Activated CD4-positive, alpha-beta memory T cell treated with anti-CD3 and anti-CD28 coated beads for 36 hours (primary cell): ENCODE measurements at regions not wholly inside any gene's neighbourhood (a gene's known extent, or its start where the extent isn't known, plus 50 kb on each side); places are given as distances from the start of the nearest gene placed in this dataset.

Experiments used
- CTCF ChIA-PET: fragments of 350-600 bp; sonication (Branson Sonifier 250); formaldehyde crosslinking; loops from one replicate; lab custom pipeline; 2021; ENCODE audit warnings: antibody characterized with exemption, inconsistent platforms; lab: Charles Lee
- POLR2A ChIA-PET: fragments of 350-600 bp; sonication (Branson Sonifier 250); formaldehyde crosslinking; loops from one replicate; lab custom pipeline; 2021; ENCODE audit warnings: antibody characterized with exemption; lab: Charles Lee
- DNase-seq: peaks from one replicate; pipeline ENCODE4 v3.0.0-alpha.2; 2020
- H3K27ac Mint-ChIP-seq: one replicate; pipeline ENCODE4 v1.8.0; 2021; ENCODE audit warnings: mixed read lengths
- H3K27me3 Mint-ChIP-seq: one replicate; pipeline ENCODE4 v1.8.0; 2021; ENCODE audit warnings: mixed read lengths
- H3K36me3 Mint-ChIP-seq: one replicate; pipeline ENCODE4 v1.8.0; 2021; ENCODE audit warnings: mixed read lengths
- H3K4me1 Mint-ChIP-seq: one replicate; pipeline ENCODE4 v1.8.0; 2021; ENCODE audit warnings: low read depth, mixed read lengths
- H3K4me3 Mint-ChIP-seq: one replicate; pipeline ENCODE4 v1.8.0; 2021; ENCODE audit warnings: mild to moderate bottlenecking, mixed read lengths
- H3K9me3 Mint-ChIP-seq: one replicate; pipeline ENCODE4 v1.8.0; 2021; ENCODE audit warnings: mixed read lengths
- intact Hi-C: fragments of 100-400 bp; cut with micrococcal nuclease; formaldehyde crosslinking; loops from one replicate; pipeline ENCODE4 v1.15.1; 2023

- no peaks in the 10 kb centered on the region for H3K27me3 Mint-ChIP-seq
- POLR2A ChIA-PET, result no interaction called here
- H3K4me3 Mint-ChIP-seq, result no peak overlapping the region
- no peak for DNase-seq
- H3K9me3 Mint-ChIP-seq, result no peaks in the 10 kb centered on the region
- CTCF ChIA-PET, result no interaction called here
- H3K4me1 Mint-ChIP-seq, result no peaks in the 10 kb centered on the region
- no peak overlapping the region for H3K27ac Mint-ChIP-seq
- no peaks in the 10 kb centered on the region for H3K36me3 Mint-ChIP-seq
- intact Hi-C loops, result no loop called here
Measured at GRCh38 chr1:193625255-193625654, 438.8 kb upstream of the B3GALT2 start.

DNA sequence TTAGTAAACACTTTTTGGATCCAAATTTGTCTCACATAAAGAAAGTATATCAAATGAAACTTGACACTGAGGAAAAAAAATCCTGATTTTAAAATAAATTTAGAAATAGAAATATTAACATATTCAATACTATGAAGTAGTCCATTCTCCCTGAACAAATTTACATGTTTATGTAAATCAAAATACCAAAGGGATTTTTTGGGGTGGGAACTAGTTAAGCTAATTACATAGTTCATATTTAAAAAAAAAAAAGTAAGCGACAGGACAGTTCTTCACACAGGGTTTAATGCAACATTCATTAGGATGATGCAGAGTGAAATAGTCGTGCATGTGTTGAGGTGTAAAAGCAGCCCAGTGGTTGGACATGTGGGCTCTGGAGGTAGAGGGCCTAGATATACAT, 433.5 kb upstream of the B3GALT2 start:
- H3K27me3 Mint-ChIP-seq, result no peaks in the 10 kb centered on the region
- H3K4me3 Mint-ChIP-seq, result no peak overlapping the region
- intact Hi-C loops, result no loop called here
- ChIA-PET POLR2A (no interaction called here), CTCF (no interaction called here)
- no peaks in the 10 kb centered on the region for H3K9me3 Mint-ChIP-seq
- no peak overlapping the region for H3K27ac Mint-ChIP-seq
- H3K36me3 Mint-ChIP-seq, result no peaks in the 10 kb centered on the region
- H3K4me1 Mint-ChIP-seq, result no peaks in the 10 kb centered on the region
- DNase-seq, result no peak

DNA sequence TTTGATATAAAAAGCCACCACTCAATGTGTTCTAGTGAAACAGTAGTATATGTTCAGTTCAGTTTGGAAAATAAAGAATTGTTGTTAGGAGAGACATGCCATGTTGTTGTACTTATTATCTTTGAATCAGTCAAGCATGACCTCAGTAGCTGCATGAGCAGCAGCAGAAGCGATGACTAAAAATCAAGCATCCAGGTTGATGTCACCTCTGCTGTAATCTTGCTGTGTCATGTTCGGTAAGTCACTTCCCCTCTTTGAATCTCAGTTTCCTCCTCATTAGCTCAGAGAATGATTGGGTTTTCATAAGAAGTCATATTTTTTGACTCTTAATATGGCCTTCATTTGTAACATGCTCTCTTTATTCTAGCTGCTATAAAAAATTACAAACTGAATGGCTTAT, 428.4 kb upstream of the B3GALT2 start:
- POLR2A ChIA-PET, result no interaction called here
- Mint-ChIP-seq H3K9me3 (no peaks in the 10 kb centered on the region), H3K4me1 (peaks cover 3% of the 10 kb centered on the region), H3K27ac (no peak overlapping the region), H3K27me3 (no peaks in the 10 kb centered on the region), H3K36me3 (no peaks in the 10 kb centered on the region), H3K4me3 (no peak overlapping the region)
- intact Hi-C loops, result no loop called here
- DNase-seq, result peak; percentile 14
- CTCF ChIA-PET, result no interaction called here

- Mint-ChIP-seq H3K9me3 (no peaks in the 10 kb centered on the region), H3K27ac (no peak overlapping the region), H3K4me1 (peaks cover 7% of the 10 kb centered on the region), H3K36me3 (no peaks in the 10 kb centered on the region), H3K4me3 (no peak overlapping the region), H3K27me3 (no peaks in the 10 kb centered on the region)
- CTCF ChIA-PET, result no interaction called here
- intact Hi-C loops, result no loop called here
- POLR2A ChIA-PET, result no interaction called here
- no peak for DNase-seq
Measured at GRCh38 chr1:193614275-193614674, 427.9 kb upstream of the B3GALT2 start.

GRCh38 chr1:193613041-193613440, 426.6 kb upstream of the B3GALT2 start:
- POLR2A ChIA-PET, result no interaction called here
- intact Hi-C loops, result no loop called here
- H3K4me1 Mint-ChIP-seq, result peaks cover 15% of the 10 kb centered on the region
- H3K9me3 Mint-ChIP-seq, result peaks cover 9% of the 10 kb centered on the region
- no peak overlapping the region for H3K4me3 Mint-ChIP-seq
- H3K27ac Mint-ChIP-seq, result no peak overlapping the region
- CTCF ChIA-PET, result no interaction called here
- H3K27me3 Mint-ChIP-seq, result no peaks in the 10 kb centered on the region
- no peaks in the 10 kb centered on the region for H3K36me3 Mint-ChIP-seq
- DNase-seq, result no peak

- Mint-ChIP-seq H3K4me1 (peaks cover 27% of the 10 kb centered on the region), H3K36me3 (no peaks in the 10 kb centered on the region), H3K9me3 (peaks cover 12% of the 10 kb centered on the region), H3K27me3 (no peaks in the 10 kb centered on the region), H3K4me3 (no peak overlapping the region), H3K27ac (no peak overlapping the region)
- CTCF ChIA-PET, result no interaction called here
- intact Hi-C loops, result no loop called here
- no peak for DNase-seq
- POLR2A ChIA-PET, result no interaction called here
Measured at GRCh38 chr1:193609592-193609991, 423.2 kb upstream of the B3GALT2 start.

- Mint-ChIP-seq H3K4me3 (no peak overlapping the region), H3K27ac (no peak overlapping the region), H3K9me3 (peaks cover 12% of the 10 kb centered on the region), H3K27me3 (no peaks in the 10 kb centered on the region), H3K4me1 (peaks cover 24% of the 10 kb centered on the region), H3K36me3 (no peaks in the 10 kb centered on the region)
- POLR2A ChIA-PET, result no interaction called here
- intact Hi-C loops, result no loop called here
- CTCF ChIA-PET, result no interaction called here
- no peak for DNase-seq
Measured at GRCh38 chr1:193607787-193608186, 421.4 kb upstream of the B3GALT2 start.

DNA sequence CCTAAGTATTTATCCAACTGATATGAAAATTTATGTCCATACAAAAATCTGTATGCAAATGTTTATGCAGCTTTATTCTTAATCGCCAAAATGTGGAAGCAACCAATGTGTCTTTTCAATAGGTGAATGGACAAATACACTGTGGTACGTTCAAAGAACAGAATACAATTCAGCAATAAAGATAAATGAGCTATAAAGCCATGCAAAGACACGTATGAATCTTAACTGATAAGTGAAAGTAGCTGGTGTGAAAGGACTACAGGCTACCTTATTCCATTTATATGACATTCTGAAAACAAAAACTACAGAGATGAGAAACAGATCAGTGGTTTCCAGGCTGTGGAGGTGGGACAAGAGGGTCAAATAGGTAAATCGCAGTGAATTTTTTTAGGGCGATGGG, 419.6 kb upstream of the B3GALT2 start:
- peaks cover 12% of the 10 kb centered on the region for H3K9me3 Mint-ChIP-seq
- ChIA-PET POLR2A (no interaction called here), CTCF (no interaction called here)
- no peak overlapping the region for H3K27ac Mint-ChIP-seq
- intact Hi-C loops, result no loop called here
- no peak overlapping the region for H3K4me3 Mint-ChIP-seq
- no peaks in the 10 kb centered on the region for H3K36me3 Mint-ChIP-seq
- H3K4me1 Mint-ChIP-seq, result peaks cover 24% of the 10 kb centered on the region
- no peaks in the 10 kb centered on the region for H3K27me3 Mint-ChIP-seq
- DNase-seq, result no peak

GRCh38 chr1:193602705-193603104, 416.3 kb upstream of the B3GALT2 start:
- Mint-ChIP-seq H3K9me3 (peaks cover 2% of the 10 kb centered on the region), H3K27ac (no peak overlapping the region), H3K36me3 (no peaks in the 10 kb centered on the region), H3K27me3 (no peaks in the 10 kb centered on the region), H3K4me1 (peaks cover 12% of the 10 kb centered on the region), H3K4me3 (no peak overlapping the region)
- no peak for DNase-seq
- POLR2A ChIA-PET, result no interaction called here
- CTCF ChIA-PET, result no interaction called here
- intact Hi-C loops, result no loop called here

GRCh38 chr1:193593147-193593885, 406.9 kb upstream of the B3GALT2 start:
- CTCF ChIA-PET, result no interaction called here
- no peak for DNase-seq
- POLR2A ChIA-PET, result no interaction called here
- Mint-ChIP-seq H3K9me3 (no peaks in the 10 kb centered on the region), H3K4me3 (peak overlapping the region; percentile 7), H3K27ac (peak overlapping the region; percentile 61), H3K4me1 (peaks cover 22% of the 10 kb centered on the region), H3K36me3 (peaks cover 4% of the 10 kb centered on the region), H3K27me3 (no peaks in the 10 kb centered on the region)
- intact Hi-C loops, result loop anchor here (2.0 kb wide), 2 partner anchors 57 to 135 kb away; no protein-coding TSS in a partner anchor

DNA sequence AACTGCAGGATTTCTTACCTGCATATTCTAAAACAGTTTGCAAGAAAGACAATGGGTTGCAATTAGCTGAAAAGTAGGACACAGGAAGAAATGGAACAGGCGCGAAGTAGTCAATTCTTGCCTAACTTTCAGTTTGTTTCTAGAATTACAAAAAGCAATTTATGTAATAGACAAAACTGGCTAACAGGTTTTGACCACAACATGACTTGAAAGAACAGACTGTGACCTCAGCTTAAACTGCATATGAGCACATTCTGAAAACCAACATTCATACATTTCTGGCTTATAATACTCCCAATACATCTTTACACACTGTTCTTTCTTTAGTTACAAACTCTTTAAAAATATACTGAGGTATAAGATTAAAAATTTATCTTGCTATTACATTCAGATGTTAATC, 405.9 kb upstream of the B3GALT2 start:
- no peak for DNase-seq
- Mint-ChIP-seq H3K4me3 (no peak overlapping the region), H3K36me3 (peaks cover 4% of the 10 kb centered on the region), H3K4me1 (peaks cover 22% of the 10 kb centered on the region), H3K27me3 (no peaks in the 10 kb centered on the region), H3K9me3 (no peaks in the 10 kb centered on the region), H3K27ac (no peak overlapping the region)
- ChIA-PET POLR2A (no interaction called here), CTCF (interaction anchor here (0.7 kb wide), 1 partner anchor 173 kb away, joined by 3 read pairs; no protein-coding TSS in a partner anchor)
- intact Hi-C loops, result loop anchor here (1.0 to 2.0 kb wide), 3 partner anchors 34 to 134 kb away; no protein-coding TSS in a partner anchor

DNA sequence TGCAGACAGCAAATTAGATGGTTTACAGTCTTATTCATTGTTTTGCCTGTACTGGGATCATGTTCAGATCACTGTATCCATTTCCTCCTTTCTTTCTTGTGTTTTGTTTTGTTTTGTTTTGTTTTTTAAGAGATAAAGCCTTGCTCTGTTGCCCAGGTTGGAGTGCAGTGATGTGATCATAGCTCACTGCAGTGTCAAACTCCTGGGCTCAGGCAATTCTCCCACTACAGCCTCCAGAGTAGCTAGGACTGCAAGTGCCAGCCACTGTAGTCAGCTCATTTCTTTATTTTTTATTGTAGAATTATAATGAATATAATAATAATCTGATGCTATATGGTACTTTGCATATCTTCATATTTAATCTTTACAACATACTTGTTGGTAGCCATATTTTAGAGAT, 403.7 kb upstream of the B3GALT2 start:
- H3K36me3 Mint-ChIP-seq, result no peaks in the 10 kb centered on the region
- H3K4me3 Mint-ChIP-seq, result no peak overlapping the region
- H3K27me3 Mint-ChIP-seq, result no peaks in the 10 kb centered on the region
- H3K4me1 Mint-ChIP-seq, result peaks cover 20% of the 10 kb centered on the region
- ChIA-PET POLR2A (no interaction called here), CTCF (no interaction called here)
- intact Hi-C loops, result no loop called here
- no peak for DNase-seq
- H3K27ac Mint-ChIP-seq, result no peak overlapping the region
- no peaks in the 10 kb centered on the region for H3K9me3 Mint-ChIP-seq

DNA sequence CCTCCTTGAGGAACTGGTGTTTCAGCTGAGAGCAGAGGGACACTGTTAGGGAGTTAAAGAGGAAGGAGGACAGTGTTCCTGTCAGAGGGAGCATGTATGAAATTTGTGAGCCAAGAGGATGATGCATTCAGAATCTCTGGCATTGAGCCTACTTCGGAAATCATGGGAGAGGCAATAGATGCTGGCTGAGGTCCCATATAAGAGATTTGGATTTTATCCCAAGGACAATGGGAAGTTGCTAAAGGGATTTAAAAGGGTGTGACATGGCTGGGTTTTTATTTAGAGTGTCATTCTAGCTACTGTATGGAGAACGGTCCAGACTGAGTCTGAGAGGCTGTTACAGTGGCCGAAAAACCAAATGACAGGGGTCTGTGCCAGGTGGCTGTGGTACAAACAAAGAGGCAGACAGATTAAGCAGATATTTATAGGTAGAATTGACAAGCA, 403.2 kb upstream of the B3GALT2 start:
- CTCF ChIA-PET, result no interaction called here
- Mint-ChIP-seq H3K9me3 (no peaks in the 10 kb centered on the region), H3K4me1 (peaks cover 20% of the 10 kb centered on the region), H3K36me3 (no peaks in the 10 kb centered on the region), H3K4me3 (no peak overlapping the region), H3K27ac (no peak overlapping the region), H3K27me3 (no peaks in the 10 kb centered on the region)
- DNase-seq, result no peak
- POLR2A ChIA-PET, result no interaction called here
- intact Hi-C loops, result no loop called here
